Chondrocyte (in vitro differentiated cells): ENCODE measurements at regions not wholly inside any gene's neighbourhood (a gene's known extent, or its start where the extent isn't known, plus 50 kb on each side); places are given as distances from the start of the nearest gene placed in this dataset.
A peak's percentile ranks its signal among the peaks of the same experiment; 100 is the strongest.

Experiments used
- DNase-seq: peaks from one replicate; pipeline ENCODE4 v3.0.0; 2021; ENCODE audit warnings: mixed read lengths, low spot score
- H3K27ac Mint-ChIP-seq: one replicate; pipeline ENCODE4 v1.8.0; 2021; ENCODE audit warnings: mild to moderate bottlenecking, moderate library complexity, mixed read lengths; ENCODE audit not compliant: unreplicated experiment
- H3K27me3 Mint-ChIP-seq: 2 replicates; pipeline ENCODE4 v1.8.0; 2021; ENCODE audit warnings: low read depth, mixed read lengths
- H3K36me3 Mint-ChIP-seq: 2 replicates; pipeline ENCODE4 v1.8.0; 2021; ENCODE audit warnings: low read depth, mixed read lengths
- H3K4me1 Mint-ChIP-seq: 2 replicates; pipeline ENCODE4 v1.8.0; 2021; ENCODE audit warnings: low read depth, mild to moderate bottlenecking, mixed read lengths
- H3K4me3 Mint-ChIP-seq: one replicate; pipeline ENCODE4 v1.8.0; 2021; ENCODE audit warnings: mild to moderate bottlenecking, moderate library complexity, mixed read lengths; ENCODE audit not compliant: unreplicated experiment
- H3K9me3 Mint-ChIP-seq: 2 replicates; pipeline ENCODE4 v1.8.0; 2021; ENCODE audit warnings: low read depth, mixed read lengths
- CTCF ChIP-seq: fragments of 200-600 bp; sonication (generic); IDR thresholded peaks from 2 replicates; pipeline ENCODE4 v1.5.0; 2021; ENCODE audit warnings: antibody characterized with exemption, mild to moderate bottlenecking, moderate library complexity

GRCh38 chr9:3664044-3664443 is 138.2 kb upstream of the RFX3 start:
- H3K9me3 Mint-ChIP-seq: no peaks in the 10 kb centered on the region
- no peaks in the 10 kb centered on the region for H3K27me3 Mint-ChIP-seq
- peaks cover 39% of the 10 kb centered on the region for H3K4me1 Mint-ChIP-seq
- DNase-seq: no peak
- TF ChIP-seq CTCF: no peak
- H3K4me3 Mint-ChIP-seq: no peak overlapping the region
- no peaks in the 10 kb centered on the region for H3K36me3 Mint-ChIP-seq
- H3K27ac Mint-ChIP-seq: peak overlapping the region; percentile 86

- no peaks in the 10 kb centered on the region for H3K36me3 Mint-ChIP-seq
- H3K4me3 Mint-ChIP-seq: no peak overlapping the region
- H3K9me3 Mint-ChIP-seq: no peaks in the 10 kb centered on the region
- no peak for DNase-seq
- H3K27ac Mint-ChIP-seq: peak overlapping the region; percentile 85
- peaks cover 39% of the 10 kb centered on the region for H3K4me1 Mint-ChIP-seq
- no peak for TF ChIP-seq CTCF
- H3K27me3 Mint-ChIP-seq: no peaks in the 10 kb centered on the region
Measured at GRCh38 chr9:3662671-3663070, 136.9 kb upstream of the RFX3 start.

GRCh38 chr9:3660936-3661335 is 135.1 kb upstream of the RFX3 start:
- Mint-ChIP-seq H3K36me3 (peaks cover 3% of the 10 kb centered on the region), H3K4me1 (peaks cover 39% of the 10 kb centered on the region), H3K27me3 (peaks cover 8% of the 10 kb centered on the region), H3K27ac (no peak overlapping the region), H3K4me3 (no peak overlapping the region), H3K9me3 (no peaks in the 10 kb centered on the region)
- DNase-seq: no peak
- no peak for TF ChIP-seq CTCF

GRCh38 chr9:3659647-3660046 is 133.8 kb upstream of the RFX3 start:
- peaks cover 7% of the 10 kb centered on the region for H3K36me3 Mint-ChIP-seq
- peaks cover 3% of the 10 kb centered on the region for H3K9me3 Mint-ChIP-seq
- H3K4me3 Mint-ChIP-seq: no peak overlapping the region
- H3K4me1 Mint-ChIP-seq: peaks cover 39% of the 10 kb centered on the region
- no peak overlapping the region for H3K27ac Mint-ChIP-seq
- no peak for TF ChIP-seq CTCF
- peaks cover 8% of the 10 kb centered on the region for H3K27me3 Mint-ChIP-seq
- no peak for DNase-seq

GRCh38 chr9:3658964-3659363 is 133.2 kb upstream of the RFX3 start:
- Mint-ChIP-seq H3K36me3 (peaks cover 8% of the 10 kb centered on the region), H3K4me3 (no peak overlapping the region), H3K9me3 (peaks cover 3% of the 10 kb centered on the region), H3K27me3 (peaks cover 8% of the 10 kb centered on the region), H3K4me1 (peaks cover 33% of the 10 kb centered on the region), H3K27ac (no peak overlapping the region)
- TF ChIP-seq CTCF: no peak
- no peak for DNase-seq
